GM12892 (cell line): ENCODE measurements at regions not wholly inside any gene's neighbourhood (a gene's known extent, or its start where the extent isn't known, plus 50 kb on each side); places are given as distances from the start of the nearest gene placed in this dataset.

Experiments
- DNase-seq: peaks from one replicate; pipeline ENCODE4 v3.0.0; 2011; ENCODE audit not compliant: insufficient read length
- FAIRE-seq: peaks from 2 replicates; lab custom pipeline; 2011; peaks lifted over from hg19 to GRCh38; lab: Jason Lieb, UNC
- POLR2A ChIP-seq: IDR thresholded peaks from 2 replicates; pipeline ENCODE4 v1.6.1; 2011; ENCODE audit warnings: low read depth, low read length, control low read depth
- POLR2AphosphoS5 ChIP-seq: IDR thresholded peaks from 2 replicates; pipeline ENCODE4 v1.6.1; 2011; ENCODE audit warnings: low read depth, low read length, control low read depth
- TAF1 ChIP-seq: IDR thresholded peaks from 2 replicates; pipeline ENCODE4 v1.6.1; 2011; ENCODE audit warnings: low read depth, mild to moderate bottlenecking, control low read depth, low read length, borderline replicate concordance

- FAIRE-seq (no peak), DNase-seq (no peak)
- TF ChIP-seq TAF1 (no peak), POLR2A (no peak), POLR2AphosphoS5 (no peak)
Measured at GRCh38 chr4:187193141-187193540, 469.5 kb upstream of the FAT1 start.

GRCh38 chr4:187204389-187204918, 480.8 kb upstream of the FAT1 start:
- FAIRE-seq = no peak
- TF ChIP-seq TAF1 = no peak
- TF ChIP-seq POLR2AphosphoS5 = no peak
- TF ChIP-seq POLR2A = no peak
- no peak for DNase-seq

- FAIRE-seq = no peak
- TF ChIP-seq TAF1 (no peak), POLR2A (no peak), POLR2AphosphoS5 (no peak)
- DNase-seq = no peak
Measured at GRCh38 chr4:187207931-187208330, 484.3 kb upstream of the FAT1 start.

- no peak for FAIRE-seq
- TF ChIP-seq POLR2AphosphoS5 (no peak), POLR2A (no peak), TAF1 (no peak)
- no peak for DNase-seq
Measured at GRCh38 chr4:187208651-187209050, 485.0 kb upstream of the FAT1 start.

- DNase-seq (no peak), FAIRE-seq (no peak)
- TF ChIP-seq POLR2A (no peak), POLR2AphosphoS5 (no peak), TAF1 (no peak)
Measured at GRCh38 chr4:187209921-187210613, 486.4 kb upstream of the FAT1 start.

GRCh38 chr4:187212446-187213080, 488.9 kb upstream of the FAT1 start:
- FAIRE-seq (no peak), DNase-seq (no peak)
- TF ChIP-seq POLR2A = no peak
- TF ChIP-seq POLR2AphosphoS5 = no peak
- no peak for TF ChIP-seq TAF1

GRCh38 chr4:187215438-187215837, 491.8 kb upstream of the FAT1 start:
- DNase-seq (no peak), FAIRE-seq (no peak)
- TF ChIP-seq TAF1 (no peak), POLR2A (no peak), POLR2AphosphoS5 (no peak)

GRCh38 chr4:187218705-187219245, 495.1 kb upstream of the FAT1 start:
- no peak for DNase-seq
- FAIRE-seq = no peak
- no peak for TF ChIP-seq POLR2A
- no peak for TF ChIP-seq POLR2AphosphoS5
- TF ChIP-seq TAF1 = no peak

- no peak for TF ChIP-seq POLR2AphosphoS5
- TF ChIP-seq TAF1 = no peak
- no peak for TF ChIP-seq POLR2A
- no peak for FAIRE-seq
Measured at GRCh38 chr4:187224560-187224959, 500.9 kb upstream of the FAT1 start.

GRCh38 chr4:187227907-187228704, 504.4 kb upstream of the FAT1 start:
- TF ChIP-seq TAF1 (no peak), POLR2A (no peak), POLR2AphosphoS5 (no peak)
- FAIRE-seq = no peak
- DNase-seq = no peak

More at GRCh38 chr4:187224560-187224959, 500.9 kb upstream of the FAT1 start:
- DNase-seq = no peak

GRCh38 chr4:187232196-187232595, 508.5 kb upstream of the FAT1 start:
- DNase-seq (no peak), FAIRE-seq (no peak)
- no peak for TF ChIP-seq POLR2AphosphoS5
- no peak for TF ChIP-seq POLR2A
